C4-2B (cell line): ENCODE measurements at regions not wholly inside any gene's neighbourhood (a gene's known extent, or its start where the extent isn't known, plus 50 kb on each side); places are given as distances from the start of the nearest gene placed in this dataset.

Experiments
- H3K27ac ChIP-seq: fragments of 450-650 bp; 2 replicates; pipeline ENCODE4 v1.5.1; 2017
- ZFX ChIP-seq: fragments of 450-650 bp; IDR thresholded peaks from 2 replicates; pipeline ENCODE4 v1.6.1; 2017
- TF ChIP-seq, protein P1 (sequence below): fragments of 450-650 bp; conservative IDR thresholded peaks from 2 replicates; pipeline ENCODE4 v1.5.1; 2017; ENCODE audit warnings: mild to moderate bottlenecking

DNA sequence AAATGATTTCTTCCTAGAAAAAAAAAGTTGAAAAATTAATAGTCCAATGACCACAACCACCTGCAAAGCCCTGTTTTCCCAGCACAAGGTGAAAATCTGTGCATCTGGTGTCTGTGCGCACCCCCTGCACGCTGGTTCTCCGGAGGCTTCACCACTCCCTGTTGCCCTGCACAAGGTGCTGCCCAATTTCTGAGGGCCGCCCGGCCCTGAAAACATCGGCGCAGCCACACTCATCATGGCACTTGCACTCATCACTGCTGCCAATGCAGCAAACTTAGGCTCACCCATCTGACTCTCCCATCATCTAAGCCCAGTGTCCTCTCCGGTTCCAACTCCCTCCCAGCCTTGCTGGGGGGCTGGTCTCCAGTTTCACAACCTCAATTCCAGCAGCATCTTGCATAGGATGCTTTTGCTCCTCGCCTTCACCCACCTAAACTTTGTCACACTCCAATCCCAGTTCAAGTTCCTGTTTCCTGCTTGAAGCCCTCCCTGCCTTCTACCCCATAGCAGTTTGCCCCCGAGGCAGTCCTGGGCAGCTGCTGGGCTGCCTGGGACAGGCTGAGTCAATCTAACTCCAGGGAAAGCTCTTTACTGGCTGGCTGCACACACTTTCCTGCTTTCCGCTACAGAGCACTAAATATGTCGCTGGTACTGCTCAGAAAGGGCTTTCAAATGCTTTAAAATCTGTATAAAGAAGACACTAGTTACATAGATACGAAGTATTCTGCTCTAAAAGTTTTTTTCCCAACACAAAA, 522.5 kb upstream of the ID2 start:
- no peak overlapping the region for H3K27ac ChIP-seq
- TF ChIP-seq ZFX = no peak
- TF ChIP-seq, protein P1, sequence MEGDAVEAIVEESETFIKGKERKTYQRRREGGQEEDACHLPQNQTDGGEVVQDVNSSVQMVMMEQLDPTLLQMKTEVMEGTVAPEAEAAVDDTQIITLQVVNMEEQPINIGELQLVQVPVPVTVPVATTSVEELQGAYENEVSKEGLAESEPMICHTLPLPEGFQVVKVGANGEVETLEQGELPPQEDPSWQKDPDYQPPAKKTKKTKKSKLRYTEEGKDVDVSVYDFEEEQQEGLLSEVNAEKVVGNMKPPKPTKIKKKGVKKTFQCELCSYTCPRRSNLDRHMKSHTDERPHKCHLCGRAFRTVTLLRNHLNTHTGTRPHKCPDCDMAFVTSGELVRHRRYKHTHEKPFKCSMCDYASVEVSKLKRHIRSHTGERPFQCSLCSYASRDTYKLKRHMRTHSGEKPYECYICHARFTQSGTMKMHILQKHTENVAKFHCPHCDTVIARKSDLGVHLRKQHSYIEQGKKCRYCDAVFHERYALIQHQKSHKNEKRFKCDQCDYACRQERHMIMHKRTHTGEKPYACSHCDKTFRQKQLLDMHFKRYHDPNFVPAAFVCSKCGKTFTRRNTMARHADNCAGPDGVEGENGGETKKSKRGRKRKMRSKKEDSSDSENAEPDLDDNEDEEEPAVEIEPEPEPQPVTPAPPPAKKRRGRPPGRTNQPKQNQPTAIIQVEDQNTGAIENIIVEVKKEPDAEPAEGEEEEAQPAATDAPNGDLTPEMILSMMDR = no peak

DNA sequence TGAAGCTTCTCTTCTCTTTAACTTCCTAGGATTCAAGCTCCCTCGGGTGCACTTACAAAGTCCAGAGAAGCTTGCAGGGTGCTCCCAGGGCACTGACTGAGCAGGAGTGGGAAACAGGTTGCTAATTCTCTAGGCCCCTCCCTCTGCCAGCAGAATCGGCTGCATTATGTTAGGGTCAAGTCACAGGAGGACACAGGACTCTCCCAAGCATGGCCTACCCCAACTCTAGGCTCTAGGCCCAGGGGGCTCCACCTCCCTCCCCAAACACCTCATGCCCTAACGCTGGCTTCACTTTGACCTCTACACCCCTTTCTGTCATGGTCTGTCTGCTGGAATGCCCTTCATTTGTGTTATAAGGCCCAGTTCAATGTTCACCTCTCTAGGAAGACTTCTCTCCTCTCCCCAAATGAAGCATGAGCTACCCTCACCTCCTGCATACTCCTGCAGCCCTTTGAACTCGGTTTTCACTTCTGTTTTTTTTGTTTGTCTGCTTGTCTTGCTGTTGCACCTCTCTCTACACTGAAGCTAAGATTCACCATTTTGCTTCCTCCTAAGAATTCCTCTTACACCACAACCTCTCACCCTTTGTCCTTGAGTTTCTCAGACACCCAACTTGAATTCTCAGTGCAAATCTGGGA, 521.8 kb upstream of the ID2 start:
- no peak for TF ChIP-seq ZFX
- TF ChIP-seq, protein P1 = no peak

DNA sequence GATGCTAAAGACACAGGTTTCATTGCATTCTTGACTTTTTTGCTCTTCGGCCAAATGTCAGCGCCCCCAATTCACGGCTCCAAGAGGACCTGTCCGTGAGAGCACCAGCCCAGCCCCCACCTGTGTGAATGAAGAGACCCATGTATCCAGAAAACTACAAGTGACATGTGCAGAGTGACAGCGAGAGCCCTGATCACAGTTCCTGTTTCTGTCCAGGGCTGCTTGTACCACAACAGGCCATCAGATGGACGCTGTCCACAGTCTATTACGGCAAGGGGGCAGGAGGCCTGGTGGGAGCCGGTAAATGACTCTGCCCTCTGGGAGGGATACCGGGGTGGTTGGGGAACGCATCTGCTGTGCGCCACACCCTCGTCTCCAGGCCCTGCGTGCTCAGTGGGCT, 520.9 kb upstream of the ID2 start:
- TF ChIP-seq, protein P1 = no peak
- TF ChIP-seq ZFX = no peak
- H3K27ac ChIP-seq = no peak overlapping the region

More for the DNA sequence above, 521.8 kb upstream of the ID2 start:
- no peak overlapping the region for H3K27ac ChIP-seq

DNA sequence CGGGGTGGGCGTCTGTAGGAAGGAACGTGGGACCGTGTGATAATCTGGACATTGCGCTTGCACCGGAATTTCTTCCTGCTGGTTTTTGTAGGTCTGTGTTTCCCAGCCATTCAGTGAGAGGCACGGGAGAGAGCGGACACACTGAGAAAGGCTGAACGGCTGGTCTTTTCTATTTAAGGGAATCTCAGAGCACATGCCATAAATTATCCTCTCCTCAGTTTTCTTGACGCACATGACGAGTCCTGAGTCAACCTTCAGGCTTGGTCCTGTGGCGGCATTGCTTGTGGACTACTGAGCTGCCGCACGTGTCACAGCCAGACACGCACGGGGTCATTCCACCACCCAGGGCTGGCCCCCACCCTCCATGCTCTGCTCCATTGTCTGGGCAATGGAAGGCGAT, 519.3 kb upstream of the ID2 start:
- no peak overlapping the region for H3K27ac ChIP-seq
- no peak for TF ChIP-seq ZFX
- TF ChIP-seq, protein P1 = no peak

GRCh38 chr2:8165550-8165949, 516.3 kb upstream of the ID2 start:
- TF ChIP-seq ZFX = no peak
- TF ChIP-seq, protein P1 = no peak
- no peak overlapping the region for H3K27ac ChIP-seq

GRCh38 chr2:8168022-8168717, 513.7 kb upstream of the ID2 start:
- TF ChIP-seq, protein P1 = no peak
- no peak for TF ChIP-seq ZFX
- no peak overlapping the region for H3K27ac ChIP-seq

DNA sequence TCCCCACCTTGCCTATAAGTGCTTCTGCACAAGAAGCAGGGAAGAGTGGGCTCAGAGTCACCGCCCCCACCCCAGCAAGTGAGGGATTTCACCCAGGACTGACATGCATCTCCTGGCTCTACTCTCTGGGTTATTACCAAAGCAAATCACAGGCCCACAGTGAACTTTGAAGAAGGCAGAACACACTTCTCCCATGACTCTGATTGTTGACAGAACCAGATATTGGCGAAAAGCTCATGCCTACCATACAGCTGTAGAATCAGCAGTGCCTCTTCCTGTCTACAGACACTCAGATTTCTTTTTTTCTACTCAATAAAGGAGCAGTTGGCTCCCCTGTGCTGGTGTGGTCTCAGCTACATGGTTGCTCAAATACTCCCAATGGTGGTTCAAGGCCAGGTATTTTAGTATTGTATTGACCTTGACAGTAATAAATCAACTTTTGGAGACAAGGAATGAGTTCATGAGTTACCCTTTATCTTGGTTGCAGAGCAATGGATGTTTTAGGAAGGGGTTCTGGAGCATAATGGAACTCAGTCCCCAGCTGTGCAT, 512.9 kb upstream of the ID2 start:
- H3K27ac ChIP-seq = no peak overlapping the region
- no peak for TF ChIP-seq ZFX
- TF ChIP-seq, protein P1 = no peak
